ENCODE measurements at regions not wholly inside any gene's neighbourhood (a gene's known extent, or its start where the extent isn't known, plus 50 kb on each side); places are given as distances from the start of the nearest gene placed in this dataset.

DNA sequence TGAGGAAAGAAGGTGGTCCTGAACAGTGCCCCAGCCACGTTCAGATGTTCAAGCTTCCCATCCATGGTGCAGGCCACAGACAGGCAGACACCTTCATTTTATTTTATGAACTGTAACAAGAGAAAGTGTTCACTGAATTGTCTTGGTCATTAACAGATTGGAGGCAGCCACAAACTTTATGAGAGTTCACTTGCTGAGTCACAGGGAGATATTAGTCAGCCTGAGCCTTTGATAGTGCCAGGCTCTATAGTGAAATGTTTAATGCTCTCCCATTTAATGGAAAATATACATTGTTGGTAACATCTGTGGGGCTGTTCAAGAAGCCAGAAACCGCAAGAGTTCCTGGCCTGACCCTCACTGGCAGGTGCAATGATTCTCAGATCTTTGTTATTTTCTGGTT, 237.0 kb downstream of the TENT4A start:
- Histone ChIP-seq H3K27ac (ENCODE audit: low read depth, low read length) (no peak overlapping the region), H3K9me2 (replicated peaks; ENCODE audit: control insufficient read depth, low read length) (no peaks in the 10 kb centered on the region), H3K4me2 (ENCODE audit: low read length) (no peak overlapping the region), H3K4me3 (ENCODE audit: low read length) (no peak overlapping the region), H4K20me1 (ENCODE audit: control insufficient read depth, insufficient read depth, low read depth, low read length) (no peaks in the 10 kb centered on the region), H3F3A (ENCODE audit: control insufficient read depth, insufficient read depth) (no peaks in the 10 kb centered on the region), H3K27me3 (ENCODE audit: control insufficient read depth, low read length) (no peaks in the 10 kb centered on the region), H3K36me3 (ENCODE audit: control insufficient read depth, low read length) (no peaks in the 10 kb centered on the region), H3K9me3 (ENCODE audit: control insufficient read depth, insufficient read depth, low read length) (no peaks in the 10 kb centered on the region), H3K79me2 (ENCODE audit: control insufficient read depth, low read length) (no peaks in the 10 kb centered on the region), H3K4me1 (ENCODE audit: control insufficient read depth, low read length) (no peaks in the 10 kb centered on the region)
- no peak for TF ChIP-seq EZH2phosphoT487 (IDR thresholded peaks at IDR 0.05; ENCODE audit: borderline replicate concordance, low read length)
- no peak for TF ChIP-seq CTCF (IDR thresholded peaks at IDR 0.05; ENCODE audit: low read depth, low read length, poor library complexity, severe bottlenecking)

GRCh38 chr5:6950860-6951259, 237.6 kb downstream of the TENT4A start:
- TF ChIP-seq CTCF (IDR thresholded peaks at IDR 0.05; ENCODE audit: low read depth, low read length, poor library complexity, severe bottlenecking) (no peak), EZH2phosphoT487 (IDR thresholded peaks at IDR 0.05; ENCODE audit: borderline replicate concordance, low read length) (no peak)

GRCh38 chr5:6961123-6961522, 247.9 kb downstream of the TENT4A start:
- Histone ChIP-seq H3K9me2 (replicated peaks; ENCODE audit: control insufficient read depth, low read length) (no peaks in the 10 kb centered on the region), H3K4me2 (ENCODE audit: low read length) (no peak overlapping the region), H3K4me1 (ENCODE audit: control insufficient read depth, low read length) (no peaks in the 10 kb centered on the region), H3K36me3 (ENCODE audit: control insufficient read depth, low read length) (no peaks in the 10 kb centered on the region), H4K20me1 (ENCODE audit: control insufficient read depth, insufficient read depth, low read depth, low read length) (no peaks in the 10 kb centered on the region), H3K79me2 (ENCODE audit: control insufficient read depth, low read length) (no peaks in the 10 kb centered on the region), H3K27ac (ENCODE audit: low read depth, low read length) (no peak overlapping the region), H3K27me3 (ENCODE audit: control insufficient read depth, low read length) (no peaks in the 10 kb centered on the region), H3F3A (ENCODE audit: control insufficient read depth, insufficient read depth) (no peaks in the 10 kb centered on the region), H3K9me3 (ENCODE audit: control insufficient read depth, insufficient read depth, low read length) (no peaks in the 10 kb centered on the region), H3K4me3 (ENCODE audit: low read length) (no peak overlapping the region)
- TF ChIP-seq EZH2phosphoT487 (IDR thresholded peaks at IDR 0.05; ENCODE audit: borderline replicate concordance, low read length), result no peak
- no peak for TF ChIP-seq CTCF (IDR thresholded peaks at IDR 0.05; ENCODE audit: low read depth, low read length, poor library complexity, severe bottlenecking)

More at GRCh38 chr5:6950860-6951259, 237.6 kb downstream of the TENT4A start:
- Histone ChIP-seq H3K36me3 (ENCODE audit: control insufficient read depth, low read length) (no peaks in the 10 kb centered on the region), H3K4me2 (ENCODE audit: low read length) (no peak overlapping the region), H3K79me2 (ENCODE audit: control insufficient read depth, low read length) (no peaks in the 10 kb centered on the region), H3K27ac (ENCODE audit: low read depth, low read length) (no peak overlapping the region), H3K9me2 (replicated peaks; ENCODE audit: control insufficient read depth, low read length) (no peaks in the 10 kb centered on the region), H3K4me3 (ENCODE audit: low read length) (no peak overlapping the region), H3K27me3 (ENCODE audit: control insufficient read depth, low read length) (no peaks in the 10 kb centered on the region), H3K4me1 (ENCODE audit: control insufficient read depth, low read length) (no peaks in the 10 kb centered on the region), H3F3A (ENCODE audit: control insufficient read depth, insufficient read depth) (no peaks in the 10 kb centered on the region), H3K9me3 (ENCODE audit: control insufficient read depth, insufficient read depth, low read length) (no peaks in the 10 kb centered on the region), H4K20me1 (ENCODE audit: control insufficient read depth, insufficient read depth, low read depth, low read length) (no peaks in the 10 kb centered on the region)
